Ovary (tissue), 7 donors: ENCODE measurements at regions not wholly inside any gene's neighbourhood (a gene's known extent, or its start where the extent isn't known, plus 50 kb on each side); places are given as distances from the start of the nearest gene placed in this dataset.

Experiments
- DNase-seq, 5 donors: peaks; one replicate each; pipeline ENCODE4 v3.0.0-alpha.2; 2019 to 2020
- H3K27ac ChIP-seq, 2 donors: fragments of 200-600 bp; one replicate each; pipeline versions ENCODE4 v1.5.1 to v1.8.0; 2019 to 2022
- H3K27me3 ChIP-seq: fragments of 200-600 bp; one replicate; pipeline ENCODE4 v1.8.0; 2022
- H3K36me3 ChIP-seq: fragments of 200-600 bp; sonication (generic); one replicate; pipeline ENCODE4 v1.5.1; 2019
- H3K4me1 ChIP-seq: one replicate; pipeline ENCODE4 v1.8.1; 2013; ENCODE audit warnings: mild to moderate bottlenecking, moderate library complexity; ENCODE audit not compliant: insufficient read depth
- H3K4me3 ChIP-seq: fragments of 200-600 bp; sonication (generic); one replicate; pipeline ENCODE4 v1.5.1; 2017
- H3K9me3 ChIP-seq, 2 donors: fragments of 200-600 bp in 1 of 2; sonication (generic) in 1 of 2; one replicate each; pipeline versions ENCODE4 v1.5.1 to v1.8.1; 2013 to 2019; ENCODE audit warnings: mild to moderate bottlenecking in 1 of 2, moderate library complexity in 1 of 2
- CTCF ChIP-seq, 3 donors: fragments of 450-650 bp in 2 of 3; fragments of 200-600 bp in 1 of 3; IDR thresholded peaks; one replicate each; pipeline versions ENCODE4 v1.5.1 to v1.8.0; 2016 to 2022; ENCODE audit warnings: antibody characterized with exemption in 3 of 3, mild to moderate bottlenecking in 1 of 3
- EP300 ChIP-seq: sonication (generic); formaldehyde crosslinking; IDR thresholded peaks from one replicate; pipeline ENCODE4 v1.6.1; 2017; ENCODE audit warnings: antibody characterized with exemption
- POLR2A ChIP-seq: fragments of 450-650 bp; IDR thresholded peaks from one replicate; pipeline ENCODE4 v1.6.1; 2017; ENCODE audit warnings: antibody characterized with exemption, mild to moderate bottlenecking, moderate library complexity
- WGBS, 3 donors: extraction: QIAGEN DNeasy Blood & Tissue Kit in 1 of 3; methylation state at CpG; one replicate each; pipeline versions ENCODE4 v1.1.5 to v1.1.7; 2013 to 2017; 5-methylcytosine and 5-hydroxymethylcytosine counted together
- intact Hi-C, 4 donors: fragments of 100-400 bp; cut with DNase I; formaldehyde crosslinking; loops; one replicate each; pipeline versions ENCODE4 v1.11.0 to v1.15.1; 2022 to 2023
- donor health status: DM: no; HTN: no; CAD: no; lungs with moderate emphysema.
- donor health status: DM: no; HTN: no; CAD: no.
- donor health status: Bipolar disorder and iron deficiency.
- donor health status: DM: no; HTN: no; CAD: no.
- donor health status: DM: yes; HTN: yes; CAD: no.

GRCh38 chr1:81547261-81547911 is 253.3 kb upstream of the ADGRL2 start:
- no peaks in the 10 kb centered on the region for H3K9me3 ChIP-seq
- H3K27ac ChIP-seq: no peak overlapping the region
- intact Hi-C loops: no loop called here
- no peak for TF ChIP-seq CTCF (IDR thresholded peaks at IDR 0.05)
- no peak for TF ChIP-seq POLR2A
- no peak for TF ChIP-seq EP300
- H3K36me3 ChIP-seq: no peaks in the 10 kb centered on the region
- DNase-seq: no peak
- no peaks in the 10 kb centered on the region for H3K4me1 ChIP-seq
- 84 to 85% (median 84%) methylated on average over 6 of the region's 6 CpGs for WGBS, 3 donors
- H3K27me3 ChIP-seq: no peaks in the 10 kb centered on the region
- no peak overlapping the region for H3K4me3 ChIP-seq

- intact Hi-C loops: no loop called here
- TF ChIP-seq EP300 (no peak), CTCF (IDR thresholded peaks at IDR 0.05) (no peak), POLR2A (no peak)
Observed at GRCh38 chr1:81545734-81546133, 255.0 kb upstream of the ADGRL2 start.

GRCh38 chr1:81543764-81544163 is 257.0 kb upstream of the ADGRL2 start:
- 88 to 90% (median 90%) methylated on average over 6 of the region's 6 CpGs for WGBS, 3 donors
- H3K4me3 ChIP-seq: no peak overlapping the region
- no peak for TF ChIP-seq CTCF (IDR thresholded peaks at IDR 0.05)
- H3K4me1 ChIP-seq: no peaks in the 10 kb centered on the region
- DNase-seq: no peak
- H3K36me3 ChIP-seq: no peaks in the 10 kb centered on the region
- no peaks in the 10 kb centered on the region for H3K27me3 ChIP-seq
- H3K9me3 ChIP-seq: no peaks in the 10 kb centered on the region
- no peak overlapping the region for H3K27ac ChIP-seq
- intact Hi-C loops: no loop called here

More at GRCh38 chr1:81545734-81546133, 255.0 kb upstream of the ADGRL2 start:
- H3K4me3 ChIP-seq: no peak overlapping the region
- H3K27me3 ChIP-seq: no peaks in the 10 kb centered on the region
- 86 to 89% (median 87%) methylated on average over 6 of the region's 6 CpGs for WGBS, 3 donors
- no peaks in the 10 kb centered on the region for H3K9me3 ChIP-seq
- H3K36me3 ChIP-seq: no peaks in the 10 kb centered on the region
- no peaks in the 10 kb centered on the region for H3K4me1 ChIP-seq
- no peak for DNase-seq
- no peak overlapping the region for H3K27ac ChIP-seq

DNA sequence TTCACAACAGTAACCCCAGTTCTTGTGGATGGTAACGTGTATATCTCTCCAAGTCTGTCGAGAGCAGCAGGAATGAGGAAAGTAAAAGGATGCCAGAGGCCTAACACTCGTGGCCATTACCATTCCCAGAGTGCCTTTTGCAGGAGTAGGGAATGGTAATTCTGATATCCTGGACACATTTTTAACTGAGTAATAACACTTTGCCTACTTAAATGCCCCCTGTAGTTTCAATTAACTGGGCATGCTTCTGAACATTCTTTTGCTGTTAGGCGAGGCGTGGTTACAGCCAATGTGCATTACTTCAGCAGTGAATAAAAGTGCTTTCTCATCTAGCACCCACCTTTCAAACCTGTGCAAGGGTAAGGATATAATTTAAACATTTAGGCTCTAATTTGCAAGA is 258.5 kb upstream of the ADGRL2 start:
- Histone ChIP-seq H3K27ac (no peak overlapping the region), H3K27me3 (no peaks in the 10 kb centered on the region), H3K36me3 (no peaks in the 10 kb centered on the region), H3K4me1 (no peaks in the 10 kb centered on the region), H3K4me3 (no peak overlapping the region), H3K9me3 (no peaks in the 10 kb centered on the region)
- 87 to 93% (median 89%) methylated on average over 5 of the region's 5 CpGs for WGBS, 3 donors
- TF ChIP-seq CTCF (IDR thresholded peaks at IDR 0.05) (no peak), POLR2A (no peak), EP300 (no peak)
- intact Hi-C loops: no loop called here
- DNase-seq: no peak
